ENCODE measurements at regions not wholly inside any gene's neighbourhood (a gene's known extent, or its start where the extent isn't known, plus 50 kb on each side); places are given as distances from the start of the nearest gene placed in this dataset.

GRCh38 chr5:167967494-167968177 lies 323.8 kb upstream of the WWC1 start:
- H3K4me2 ChIP-seq (ENCODE audit: control insufficient read depth, insufficient read depth), result no peak overlapping the region
- WGBS (ENCODE audit: insufficient coverage, insufficient replicate concordance, low lambda C conversion rate, missing lambda C conversion rate), result 30% methylated on average over 7 of the region's 7 CpGs
- in situ Hi-C loops (cut with MboI), result no loop called here
- H4K20me1 ChIP-seq (ENCODE audit: control insufficient read depth, insufficient read depth), result no peaks in the 10 kb centered on the region
- H3K36me3 ChIP-seq (ENCODE audit: control insufficient read depth in 2 of 2, insufficient read depth in 2 of 2, low read length in 1 of 2), result no peaks in the 10 kb centered on the region
- DNase-seq (ENCODE audit: low read depth, low spot score) (no peak), ATAC-seq (no peak), FAIRE-seq (no peak)
- RAD21 ChIA-PET (ENCODE audit: unreplicated experiment), result no interaction called here
- no peak overlapping the region for H3K4me3 ChIP-seq
- CTCF ChIA-PET, result interaction anchor here (1.1 kb wide), 1 partner anchor 39 kb away, joined by 3 read pairs; no protein-coding TSS in a partner anchor
- SMC1A ChIA-PET (ENCODE audit: uncharacterized antibody, unreplicated experiment), result no interaction called here
- intact Hi-C loops (cut with micrococcal nuclease; ENCODE audit: unreplicated experiment), result loop anchor here (5.0 kb wide), 1 partner anchor 245 kb away; no protein-coding TSS in a partner anchor
- POLR2A ChIA-PET, result no interaction called here
- no peak for TF ChIP-seq TAF1 (IDR thresholded peaks at IDR 0.05; ENCODE audit: borderline replicate concordance, low read depth, low read length)
- no peaks in the 10 kb centered on the region for H3K79me2 ChIP-seq (ENCODE audit: control insufficient read depth, insufficient read depth, low read length)
- no peaks in the 10 kb centered on the region for H3K9me3 ChIP-seq (replicated peaks; ENCODE audit: control insufficient read depth, insufficient read depth, low read length)
- H3K27me3 ChIP-seq (replicated peaks in 1 of 2; ENCODE audit: control insufficient read depth in 2 of 2, insufficient read depth in 2 of 2, low read length in 1 of 2), result no peaks in the 10 kb centered on the region
- H3K27ac ChIP-seq (ENCODE audit: control insufficient read depth, insufficient read depth), result no peak overlapping the region
- H2AFZ ChIP-seq (ENCODE audit: control insufficient read depth, low read depth, low read length), result no peak overlapping the region
- no TSS peak for BruUV-seq (replicated peaks)
- H3K4me1 ChIP-seq (ENCODE audit: control insufficient read depth, insufficient read depth, low read length), result no peaks in the 10 kb centered on the region; the same call in 1 of the 2 replicates
- no peak overlapping the region for H3K9ac ChIP-seq (ENCODE audit: control insufficient read depth, insufficient read depth, low read length)

GRCh38 chr5:167968837-167969236 lies 322.6 kb upstream of the WWC1 start:
- SMC1A ChIA-PET (ENCODE audit: uncharacterized antibody, unreplicated experiment), result interaction anchor here (0.7 kb wide), 1 partner anchor 147 kb away, joined by 3 read pairs; no protein-coding TSS in a partner anchor
- ATAC-seq (no peak), DNase-seq (ENCODE audit: low read depth, low spot score) (no peak), FAIRE-seq (no peak)
- intact Hi-C loops (cut with micrococcal nuclease; ENCODE audit: unreplicated experiment) (loop anchor here (5.0 kb wide), 1 partner anchor 247 kb away; no protein-coding TSS in a partner anchor), in situ Hi-C loops (cut with MboI) (no loop called here)
- BruUV-seq (replicated peaks), result no TSS peak
- RAD21 ChIA-PET (ENCODE audit: unreplicated experiment), result no interaction called here
- 36% methylated on average over 4 of the region's 4 CpGs for WGBS (ENCODE audit: insufficient coverage, insufficient replicate concordance, low lambda C conversion rate, missing lambda C conversion rate)
- Histone ChIP-seq H3K27me3 (replicated peaks in 1 of 2; ENCODE audit: control insufficient read depth in 2 of 2, insufficient read depth in 2 of 2, low read length in 1 of 2) (no peaks in the 10 kb centered on the region), H3K36me3 (ENCODE audit: control insufficient read depth in 2 of 2, insufficient read depth in 2 of 2, low read length in 1 of 2) (no peaks in the 10 kb centered on the region), H2AFZ (ENCODE audit: control insufficient read depth, low read depth, low read length) (no peak overlapping the region), H3K79me2 (ENCODE audit: control insufficient read depth, insufficient read depth, low read length) (no peaks in the 10 kb centered on the region), H3K9me3 (replicated peaks; ENCODE audit: control insufficient read depth, insufficient read depth, low read length) (no peaks in the 10 kb centered on the region; the same call in 2 of the 3 replicates), H3K9ac (ENCODE audit: control insufficient read depth, insufficient read depth, low read length) (no peak overlapping the region), H4K20me1 (ENCODE audit: control insufficient read depth, insufficient read depth) (no peaks in the 10 kb centered on the region), H3K4me2 (ENCODE audit: control insufficient read depth, insufficient read depth) (no peak overlapping the region), H3K4me1 (ENCODE audit: control insufficient read depth, insufficient read depth, low read length) (no peaks in the 10 kb centered on the region; the same call in 1 of the 2 replicates), H3K4me3 (no peak overlapping the region), H3K27ac (ENCODE audit: control insufficient read depth, insufficient read depth) (no peak overlapping the region)
- POLR2A ChIA-PET, result no interaction called here
- CTCF ChIA-PET, result no interaction called here
- no peak for TF ChIP-seq MXI1 (IDR thresholded peaks at IDR 0.05; ENCODE audit: low read depth, low read length)
- no peak for TF ChIP-seq PML (IDR thresholded peaks at IDR 0.05; ENCODE audit: low read length)
- TF ChIP-seq PAX5 (IDR thresholded peaks at IDR 0.05; ENCODE audit: borderline replicate concordance, low read depth, low read length), result no peak
- no peak for TF ChIP-seq E4F1 (IDR thresholded peaks at IDR 0.05; ENCODE audit: borderline replicate concordance, partially characterized antibody)
- TF ChIP-seq MEF2A (IDR thresholded peaks at IDR 0.05; ENCODE audit: insufficient read depth, low read depth, low read length), result no peak
- TF ChIP-seq TCF7 (IDR thresholded peaks at IDR 0.05; ENCODE audit: borderline replicate concordance), result no peak
- TF ChIP-seq SKIL (IDR thresholded peaks at IDR 0.05; ENCODE audit: low read depth, poor library complexity, severe bottlenecking), result no peak

Data from GM12878 (cell line).